ENCODE measurements at regions not wholly inside any gene's neighbourhood (a gene's known extent, or its start where the extent isn't known, plus 50 kb on each side); places are given as distances from the start of the nearest gene placed in this dataset.

- ChIA-PET CTCF (no interaction called here), POLR2A (no interaction called here)
- Histone ChIP-seq H3K4me3 (ENCODE audit: low read depth, low read length) (no peak overlapping the region), H3K27me3 (ENCODE audit: control insufficient read depth, insufficient read depth, low read length) (no peaks in the 10 kb centered on the region), H3K36me3 (ENCODE audit: control insufficient read depth, insufficient read depth, low read length) (no peaks in the 10 kb centered on the region)
- DNase-seq (ENCODE audit: low read depth), result no peak
- TF ChIP-seq, protein P1, sequence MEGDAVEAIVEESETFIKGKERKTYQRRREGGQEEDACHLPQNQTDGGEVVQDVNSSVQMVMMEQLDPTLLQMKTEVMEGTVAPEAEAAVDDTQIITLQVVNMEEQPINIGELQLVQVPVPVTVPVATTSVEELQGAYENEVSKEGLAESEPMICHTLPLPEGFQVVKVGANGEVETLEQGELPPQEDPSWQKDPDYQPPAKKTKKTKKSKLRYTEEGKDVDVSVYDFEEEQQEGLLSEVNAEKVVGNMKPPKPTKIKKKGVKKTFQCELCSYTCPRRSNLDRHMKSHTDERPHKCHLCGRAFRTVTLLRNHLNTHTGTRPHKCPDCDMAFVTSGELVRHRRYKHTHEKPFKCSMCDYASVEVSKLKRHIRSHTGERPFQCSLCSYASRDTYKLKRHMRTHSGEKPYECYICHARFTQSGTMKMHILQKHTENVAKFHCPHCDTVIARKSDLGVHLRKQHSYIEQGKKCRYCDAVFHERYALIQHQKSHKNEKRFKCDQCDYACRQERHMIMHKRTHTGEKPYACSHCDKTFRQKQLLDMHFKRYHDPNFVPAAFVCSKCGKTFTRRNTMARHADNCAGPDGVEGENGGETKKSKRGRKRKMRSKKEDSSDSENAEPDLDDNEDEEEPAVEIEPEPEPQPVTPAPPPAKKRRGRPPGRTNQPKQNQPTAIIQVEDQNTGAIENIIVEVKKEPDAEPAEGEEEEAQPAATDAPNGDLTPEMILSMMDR (IDR thresholded peaks at IDR 0.05; ENCODE audit: insufficient read depth, low read depth, low read length), result no peak
These were observed 228.1 kb upstream of the MEF2C start for GRCh38 chr5:89110916-89111646.

GRCh38 chr5:89106480-89106879 lies 223.5 kb upstream of the MEF2C start:
- Histone ChIP-seq H3K36me3 (ENCODE audit: control insufficient read depth, insufficient read depth, low read length) (no peaks in the 10 kb centered on the region), H3K27me3 (ENCODE audit: control insufficient read depth, insufficient read depth, low read length) (no peaks in the 10 kb centered on the region), H3K4me3 (ENCODE audit: low read depth, low read length) (no peak overlapping the region)
- CTCF ChIA-PET, result no interaction called here
- TF ChIP-seq, protein P1 (IDR thresholded peaks at IDR 0.05; ENCODE audit: insufficient read depth, low read depth, low read length), result no peak
- POLR2A ChIA-PET, result no interaction called here
- DNase-seq (ENCODE audit: low read depth), result no peak

- ChIA-PET POLR2A (no interaction called here), CTCF (no interaction called here)
- no peaks in the 10 kb centered on the region for H3K27me3 ChIP-seq (ENCODE audit: control insufficient read depth, insufficient read depth, low read length)
- TF ChIP-seq, protein P1 (IDR thresholded peaks at IDR 0.05; ENCODE audit: insufficient read depth, low read depth, low read length), result no peak
- DNase-seq (ENCODE audit: low read depth), result no peak
- no peaks in the 10 kb centered on the region for H3K36me3 ChIP-seq (ENCODE audit: control insufficient read depth, insufficient read depth, low read length)
- no peak overlapping the region for H3K4me3 ChIP-seq (ENCODE audit: low read depth, low read length)
These were observed 222.9 kb upstream of the MEF2C start for GRCh38 chr5:89105836-89106235.

DNA sequence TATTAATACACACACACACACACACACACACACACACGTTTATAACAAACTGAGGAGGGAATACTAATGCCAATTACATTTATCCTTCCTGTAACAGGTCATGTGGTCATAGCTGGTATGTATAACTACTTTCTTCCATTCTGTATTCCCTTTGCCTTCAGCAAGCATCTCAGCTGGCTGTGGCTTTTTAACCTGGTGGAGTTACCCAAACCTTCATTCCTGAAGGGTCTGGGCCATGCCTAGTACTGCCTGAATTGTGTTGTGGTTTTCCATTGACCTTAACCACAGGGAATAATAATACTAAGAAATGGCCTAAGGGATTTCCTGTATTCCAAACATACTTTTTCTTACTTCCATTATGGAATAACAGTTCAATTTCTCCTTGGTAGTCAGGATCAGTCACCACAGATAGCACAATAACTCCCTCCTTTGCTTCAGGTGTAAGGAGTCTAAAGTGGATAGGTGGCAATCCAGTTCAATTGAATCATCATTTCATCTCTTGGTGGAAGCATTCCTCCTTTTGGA lies 222.2 kb upstream of the MEF2C start:
- H3K27me3 ChIP-seq (ENCODE audit: control insufficient read depth, insufficient read depth, low read length), result no peaks in the 10 kb centered on the region
- no peak overlapping the region for H3K4me3 ChIP-seq (ENCODE audit: low read depth, low read length)
- ChIA-PET CTCF (no interaction called here), POLR2A (no interaction called here)
- TF ChIP-seq, protein P1 (IDR thresholded peaks at IDR 0.05; ENCODE audit: insufficient read depth, low read depth, low read length), result no peak
- no peak for DNase-seq (ENCODE audit: low read depth)
- no peaks in the 10 kb centered on the region for H3K36me3 ChIP-seq (ENCODE audit: control insufficient read depth, insufficient read depth, low read length)

DNA sequence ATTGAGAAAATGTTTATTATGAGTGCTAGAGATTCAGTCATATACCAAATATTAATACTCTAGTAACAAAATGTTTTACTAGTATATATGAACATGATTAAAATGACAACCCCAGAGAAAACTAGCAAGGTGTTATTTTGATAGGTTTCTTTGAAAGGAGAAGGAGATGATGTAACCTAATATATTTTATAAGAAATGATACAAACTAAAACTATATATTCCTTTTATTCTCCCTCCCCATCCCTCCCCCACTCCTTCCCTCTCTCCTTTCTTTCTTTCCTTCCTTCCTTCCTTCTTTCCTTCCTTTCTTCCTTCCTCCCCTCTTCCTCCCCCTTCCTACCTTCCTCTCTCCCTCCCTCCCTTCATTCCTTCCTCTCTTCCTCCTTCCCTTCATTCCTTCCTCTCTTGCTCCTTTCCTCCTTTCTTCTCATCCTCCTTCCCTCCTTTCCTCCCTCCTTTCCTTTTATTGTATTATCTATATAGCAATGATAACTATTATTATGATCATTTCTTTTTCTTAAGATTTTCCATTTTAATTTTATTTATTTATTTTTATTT lies 215.3 kb upstream of the MEF2C start:
- Histone ChIP-seq H3K36me3 (ENCODE audit: control insufficient read depth, insufficient read depth, low read length) (no peaks in the 10 kb centered on the region), H3K27me3 (ENCODE audit: control insufficient read depth, insufficient read depth, low read length) (no peaks in the 10 kb centered on the region), H3K4me3 (ENCODE audit: low read depth, low read length) (no peak overlapping the region)
- CTCF ChIA-PET, result no interaction called here
- POLR2A ChIA-PET, result no interaction called here
- TF ChIP-seq, protein P1 (IDR thresholded peaks at IDR 0.05; ENCODE audit: insufficient read depth, low read depth, low read length), result no peak
- DNase-seq (ENCODE audit: low read depth), result no peak

Data from BJ (cell line).